ENCODE measurements at regions not wholly inside any gene's neighbourhood (a gene's known extent, or its start where the extent isn't known, plus 50 kb on each side); places are given as distances from the start of the nearest gene placed in this dataset.

GRCh38 chr3:168436245-168436724 lies 340.6 kb upstream of the GOLIM4 start:
- POLR2A ChIA-PET = no interaction called here
- ATAC-seq = no peak
- H3K27ac Mint-ChIP-seq = no peak overlapping the region
- peaks cover 0 to 2% (median 0%) of the 10 kb centered on the region in 9 donors for H3K9me3 Mint-ChIP-seq
- H3K4me3 Mint-ChIP-seq = no peak overlapping the region
- no peak for DNase-seq
- H3K27me3 Mint-ChIP-seq = no peaks in the 10 kb centered on the region
- H3K36me3 Mint-ChIP-seq = no peaks in the 10 kb centered on the region
- H3K4me1 Mint-ChIP-seq = no peaks in the 10 kb centered on the region

DNA sequence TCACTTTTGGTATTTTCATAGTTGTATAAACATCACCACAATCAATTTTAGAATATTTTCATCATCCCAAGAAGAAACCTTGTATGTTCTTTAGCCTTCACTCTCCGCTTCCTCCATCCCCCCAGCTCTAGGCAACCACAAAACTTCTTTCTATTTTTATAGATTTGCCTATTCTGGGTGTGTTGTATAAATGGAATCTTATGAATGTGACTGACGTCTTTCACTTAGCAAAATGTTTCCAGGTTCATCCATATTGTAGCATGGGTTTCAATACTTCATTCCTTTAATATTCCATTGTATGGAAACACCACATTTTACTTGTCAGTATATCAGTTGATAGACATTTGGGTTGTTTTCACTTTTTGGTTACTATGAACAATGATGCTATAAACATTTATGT lies 335.8 kb upstream of the GOLIM4 start:
- Mint-ChIP-seq H3K36me3 (no peaks in the 10 kb centered on the region), H3K27ac (no peak overlapping the region), H3K9me3 (peaks cover 0 to 2% (median 0%) of the 10 kb centered on the region in 9 donors), H3K4me1 (peaks cover 0 to 2% (median 0%) of the 10 kb centered on the region in 4 donors), H3K27me3 (no peaks in the 10 kb centered on the region), H3K4me3 (no peak overlapping the region)
- DNase-seq (no peak), ATAC-seq (no peak)
- POLR2A ChIA-PET = no interaction called here

DNA sequence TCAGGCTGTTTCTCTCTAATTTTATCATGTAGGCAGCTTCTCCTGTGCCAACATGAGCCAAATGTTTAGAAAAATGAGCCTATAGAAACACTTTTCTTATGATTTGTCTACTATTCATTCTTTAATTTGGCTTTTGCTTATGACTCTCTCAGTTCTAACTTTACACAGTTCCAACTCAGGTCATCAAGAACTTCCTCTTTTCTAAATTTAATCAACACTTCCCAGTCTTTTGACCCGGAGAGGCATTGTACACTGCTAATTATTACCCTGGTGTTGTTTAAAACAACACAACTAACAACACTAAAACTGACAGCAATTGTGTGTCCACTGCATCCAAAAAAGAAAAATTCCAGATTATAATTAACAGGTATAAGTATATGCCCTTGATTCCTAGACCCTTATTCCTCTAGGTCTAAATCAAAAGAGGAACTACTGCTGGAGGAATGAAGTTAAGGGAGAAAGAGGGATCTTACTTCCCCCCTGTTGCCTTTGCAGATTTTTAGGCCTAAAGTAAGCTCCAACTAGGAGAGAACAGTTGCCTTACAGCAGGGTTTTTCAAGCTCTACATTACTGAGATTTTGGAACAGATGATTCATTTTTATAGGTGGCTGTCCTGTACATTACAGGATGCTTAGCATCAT lies 332.2 kb upstream of the GOLIM4 start:
- no peak for ATAC-seq
- Mint-ChIP-seq H3K9me3 (peaks cover 0 to 9% (median 0%) of the 10 kb centered on the region in 9 donors), H3K4me1 (peaks cover 0 to 2% (median 0%) of the 10 kb centered on the region in 4 donors), H3K4me3 (no peak overlapping the region), H3K36me3 (no peaks in the 10 kb centered on the region), H3K27me3 (no peaks in the 10 kb centered on the region), H3K27ac (no peak overlapping the region)
- no peak for DNase-seq
- POLR2A ChIA-PET = no interaction called here

- Mint-ChIP-seq H3K27ac (no peak overlapping the region), H3K27me3 (no peaks in the 10 kb centered on the region), H3K9me3 (peaks cover 0 to 9% (median 0%) of the 10 kb centered on the region in 9 donors), H3K4me3 (no peak overlapping the region), H3K4me1 (peaks cover 0 to 2% (median 0%) of the 10 kb centered on the region in 4 donors), H3K36me3 (no peaks in the 10 kb centered on the region)
- no peak for DNase-seq
- POLR2A ChIA-PET = no interaction called here
- no peak for ATAC-seq
These were observed 331.4 kb upstream of the GOLIM4 start for GRCh38 chr3:168427156-168427555.

- POLR2A ChIA-PET = no interaction called here
- no peaks in the 10 kb centered on the region for H3K27me3 Mint-ChIP-seq
- peaks cover 0 to 2% (median 0%) of the 10 kb centered on the region in 4 donors for H3K4me1 Mint-ChIP-seq
- ATAC-seq (no peak), DNase-seq (no peak)
- H3K9me3 Mint-ChIP-seq = peaks cover 0 to 9% (median 0%) of the 10 kb centered on the region in 9 donors
- H3K4me3 Mint-ChIP-seq = no peak overlapping the region
- no peak overlapping the region for H3K27ac Mint-ChIP-seq
- no peaks in the 10 kb centered on the region for H3K36me3 Mint-ChIP-seq
These were observed 330.3 kb upstream of the GOLIM4 start for GRCh38 chr3:168425936-168426595.

- Mint-ChIP-seq H3K9me3 (peaks cover 0 to 9% (median 0%) of the 10 kb centered on the region in 9 donors), H3K36me3 (no peaks in the 10 kb centered on the region), H3K4me3 (no peak overlapping the region), H3K27ac (no peak overlapping the region), H3K27me3 (no peaks in the 10 kb centered on the region), H3K4me1 (peaks cover 0 to 2% (median 0%) of the 10 kb centered on the region in 4 donors)
- no peak for ATAC-seq
- POLR2A ChIA-PET = no interaction called here
- no peak for DNase-seq
These were observed 328.5 kb upstream of the GOLIM4 start for GRCh38 chr3:168424059-168424734.

- Mint-ChIP-seq H3K4me1 (peaks cover 0 to 1% (median 0%) of the 10 kb centered on the region in 4 donors), H3K27ac (no peak overlapping the region), H3K4me3 (no peak overlapping the region), H3K27me3 (no peaks in the 10 kb centered on the region), H3K9me3 (peaks cover 0 to 9% (median 0%) of the 10 kb centered on the region in 9 donors), H3K36me3 (no peaks in the 10 kb centered on the region)
- DNase-seq (no peak), ATAC-seq (no peak)
- POLR2A ChIA-PET = no interaction called here
These were observed 327.1 kb upstream of the GOLIM4 start for GRCh38 chr3:168422843-168423242.

DNA sequence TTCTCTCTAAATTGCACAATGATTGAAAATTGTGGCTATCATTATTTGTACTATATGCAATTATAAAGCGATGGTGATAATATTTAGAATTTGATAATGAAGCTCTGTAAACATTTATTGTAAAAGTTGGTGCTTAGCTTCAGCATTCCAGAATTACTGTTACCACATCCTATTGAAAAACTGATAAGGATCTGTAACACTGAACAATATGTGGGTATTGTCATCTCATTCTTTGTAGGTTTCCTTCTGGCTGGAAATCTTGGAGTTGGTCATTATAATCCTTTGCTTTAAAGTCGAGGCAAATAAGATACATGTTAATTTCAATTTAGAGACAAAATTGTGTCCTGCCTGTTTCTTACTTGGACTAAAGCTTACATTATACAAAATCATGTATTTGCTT lies 323.4 kb upstream of the GOLIM4 start:
- H3K4me3 Mint-ChIP-seq = no peak overlapping the region
- no peak overlapping the region for H3K27ac Mint-ChIP-seq
- no peaks in the 10 kb centered on the region for H3K4me1 Mint-ChIP-seq
- no peaks in the 10 kb centered on the region for H3K36me3 Mint-ChIP-seq
- POLR2A ChIA-PET = no interaction called here
- H3K27me3 Mint-ChIP-seq = peaks cover 0 to 3% (median 0%) of the 10 kb centered on the region in 5 donors
- H3K9me3 Mint-ChIP-seq = peaks cover 0 to 5% (median 1%) of the 10 kb centered on the region in 9 donors
- ATAC-seq (no peak), DNase-seq (no peak)

DNA sequence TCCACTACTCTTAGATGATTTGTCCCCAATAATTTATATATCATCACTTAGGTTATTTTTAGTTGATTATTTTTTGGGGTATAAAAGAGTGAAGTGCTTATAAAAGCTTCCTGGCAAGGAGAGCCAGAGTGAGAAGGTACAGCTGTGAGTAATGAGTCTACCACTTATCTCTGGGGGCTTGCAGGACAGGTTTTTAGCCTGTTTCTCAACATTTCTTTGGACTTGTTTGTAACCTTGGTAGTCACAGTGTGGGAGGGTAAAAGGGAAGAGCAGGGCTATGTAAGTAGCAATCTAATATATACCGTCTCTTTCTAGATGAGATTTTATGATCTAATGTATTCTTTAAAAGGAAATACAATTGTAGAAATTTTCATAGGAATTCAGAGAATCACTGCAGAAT lies 321.3 kb upstream of the GOLIM4 start:
- H3K4me3 Mint-ChIP-seq = no peak overlapping the region
- no peak overlapping the region for H3K27ac Mint-ChIP-seq
- H3K4me1 Mint-ChIP-seq = no peaks in the 10 kb centered on the region
- H3K9me3 Mint-ChIP-seq = peaks cover 0 to 3% (median 0%) of the 10 kb centered on the region in 9 donors
- H3K27me3 Mint-ChIP-seq = peaks cover 0 to 3% (median 0%) of the 10 kb centered on the region in 5 donors
- POLR2A ChIA-PET = no interaction called here
- DNase-seq = no peak
- no peak for ATAC-seq
- H3K36me3 Mint-ChIP-seq = no peaks in the 10 kb centered on the region

DNA sequence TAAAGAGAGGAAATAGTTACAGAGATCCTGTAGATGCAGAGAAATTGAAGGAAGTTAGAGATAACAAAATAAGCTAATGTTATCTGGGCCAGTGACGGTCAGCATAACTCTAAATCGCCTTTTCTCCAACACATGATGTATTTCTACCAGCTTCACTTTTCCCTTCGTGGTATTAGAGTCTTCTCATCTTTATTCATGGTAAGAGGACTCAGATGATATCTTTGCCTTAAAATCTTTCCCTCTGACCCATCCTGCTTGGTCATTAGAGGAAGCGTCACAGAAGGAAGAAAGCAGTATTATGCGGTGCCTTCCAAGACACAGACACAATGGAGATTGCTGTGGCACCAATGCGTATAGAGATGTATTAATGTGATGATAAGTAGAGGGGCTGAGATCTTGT lies 320.7 kb upstream of the GOLIM4 start:
- ATAC-seq = no peak
- Mint-ChIP-seq H3K9me3 (peaks cover 0 to 3% (median 0%) of the 10 kb centered on the region in 9 donors), H3K27ac (no peak overlapping the region), H3K36me3 (no peaks in the 10 kb centered on the region), H3K27me3 (peaks cover 0 to 3% (median 0%) of the 10 kb centered on the region in 5 donors), H3K4me1 (no peaks in the 10 kb centered on the region), H3K4me3 (no peak overlapping the region)
- no peak for DNase-seq
- POLR2A ChIA-PET = no interaction called here

GRCh38 chr3:168414149-168414548 lies 318.4 kb upstream of the GOLIM4 start:
- no peak overlapping the region for H3K4me3 Mint-ChIP-seq
- POLR2A ChIA-PET = no interaction called here
- ATAC-seq = no peak
- DNase-seq = no peak
- no peaks in the 10 kb centered on the region for H3K36me3 Mint-ChIP-seq
- no peak overlapping the region for H3K27ac Mint-ChIP-seq
- H3K9me3 Mint-ChIP-seq = peaks cover 0 to 14% (median 6%) of the 10 kb centered on the region in 9 donors
- H3K4me1 Mint-ChIP-seq = no peaks in the 10 kb centered on the region
- peaks cover 0 to 3% (median 0%) of the 10 kb centered on the region in 5 donors for H3K27me3 Mint-ChIP-seq

DNA sequence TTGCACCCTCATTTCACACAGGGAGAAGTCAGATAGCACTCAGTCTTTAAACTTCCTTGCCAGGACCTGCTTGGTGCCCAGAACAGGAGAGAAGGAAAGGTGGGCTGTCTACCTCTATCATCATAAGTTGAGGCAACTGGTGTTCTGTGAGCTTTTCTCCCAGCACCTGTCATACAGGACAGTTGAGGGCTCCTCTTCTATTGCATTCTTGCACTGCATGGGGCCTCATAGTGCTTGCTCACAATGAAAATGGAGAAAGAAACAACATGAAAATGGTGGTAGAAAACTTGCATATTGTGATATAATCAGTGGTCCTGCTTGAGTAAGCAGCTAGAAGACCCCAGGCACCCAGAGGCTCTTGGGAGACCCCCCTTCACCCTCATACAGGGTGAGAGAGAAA lies 311.7 kb upstream of the GOLIM4 start:
- Mint-ChIP-seq H3K27ac (no peak overlapping the region), H3K27me3 (no peaks in the 10 kb centered on the region), H3K9me3 (peaks cover 0 to 14% (median 5%) of the 10 kb centered on the region in 9 donors), H3K4me3 (no peak overlapping the region), H3K4me1 (no peaks in the 10 kb centered on the region), H3K36me3 (no peaks in the 10 kb centered on the region)
- ATAC-seq (no peak), DNase-seq (no peak)
- POLR2A ChIA-PET = no interaction called here

DNA sequence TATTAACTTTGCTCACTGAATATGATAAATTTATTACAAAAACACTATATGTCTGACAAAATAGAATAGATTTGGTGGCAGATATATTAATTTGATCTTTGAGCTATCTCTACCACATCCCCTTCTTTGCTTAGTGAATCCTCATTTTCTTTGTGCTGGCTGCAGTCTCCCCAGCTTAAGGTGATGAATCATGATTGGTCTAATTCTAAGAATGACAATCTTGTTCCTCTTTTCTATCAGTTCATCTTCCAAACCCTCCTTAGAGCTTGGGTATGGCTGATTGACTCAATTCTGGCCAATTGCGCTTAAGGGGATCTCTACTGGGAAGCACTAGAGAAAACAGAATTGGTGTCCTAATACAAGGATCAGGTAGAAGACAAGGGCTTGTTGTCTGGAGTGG lies 309.6 kb upstream of the GOLIM4 start:
- ATAC-seq (no peak), DNase-seq (no peak)
- no peaks in the 10 kb centered on the region for H3K36me3 Mint-ChIP-seq
- no peak overlapping the region for H3K27ac Mint-ChIP-seq
- H3K4me1 Mint-ChIP-seq = no peaks in the 10 kb centered on the region
- H3K9me3 Mint-ChIP-seq = peaks cover 0 to 9% (median 5%) of the 10 kb centered on the region in 9 donors
- H3K4me3 Mint-ChIP-seq = no peak overlapping the region
- POLR2A ChIA-PET = no interaction called here
- no peaks in the 10 kb centered on the region for H3K27me3 Mint-ChIP-seq
